Stimulated activated CD4-positive, alpha-beta T cell treated with anti-CD3 and anti-CD28 coated beads, Interleukin-15, amount 100 ng/mL, for 48 hours (primary cell): ENCODE measurements at regions not wholly inside any gene's neighbourhood (a gene's known extent, or its start where the extent isn't known, plus 50 kb on each side); places are given as distances from the start of the nearest gene placed in this dataset.
"Not testable (repeated sequence)": the region's sequence is repeated elsewhere in the genome, so short reads cannot be mapped to it uniquely, and the experiment has no call there.

Experiments
- DNase-seq, 2 donors: peaks; one replicate each; pipeline ENCODE4 v3.0.0-alpha.2; 2020; ENCODE audit warnings: low read depth in 2 of 2

DNA sequence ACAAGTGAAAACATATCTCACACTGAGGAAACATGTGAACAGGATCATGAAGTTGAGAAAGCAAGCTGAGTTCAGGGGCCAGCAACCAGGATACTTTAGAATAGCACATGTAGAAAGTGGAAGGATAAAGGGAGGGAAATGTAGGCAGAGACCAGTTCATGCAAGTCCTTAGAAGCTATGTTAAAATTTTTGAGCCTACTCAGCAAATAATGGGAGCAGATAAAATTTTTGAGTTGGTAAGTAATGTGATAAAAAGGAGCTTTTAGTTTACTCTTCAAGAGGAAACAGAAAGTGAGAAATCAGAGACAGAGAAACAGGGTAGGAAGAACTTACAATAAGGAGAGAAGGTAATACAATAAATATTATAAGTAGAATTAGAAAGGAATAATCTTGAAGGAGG is 105.6 kb upstream of the ZBTB20 start:
- DNase-seq = no peak

DNA sequence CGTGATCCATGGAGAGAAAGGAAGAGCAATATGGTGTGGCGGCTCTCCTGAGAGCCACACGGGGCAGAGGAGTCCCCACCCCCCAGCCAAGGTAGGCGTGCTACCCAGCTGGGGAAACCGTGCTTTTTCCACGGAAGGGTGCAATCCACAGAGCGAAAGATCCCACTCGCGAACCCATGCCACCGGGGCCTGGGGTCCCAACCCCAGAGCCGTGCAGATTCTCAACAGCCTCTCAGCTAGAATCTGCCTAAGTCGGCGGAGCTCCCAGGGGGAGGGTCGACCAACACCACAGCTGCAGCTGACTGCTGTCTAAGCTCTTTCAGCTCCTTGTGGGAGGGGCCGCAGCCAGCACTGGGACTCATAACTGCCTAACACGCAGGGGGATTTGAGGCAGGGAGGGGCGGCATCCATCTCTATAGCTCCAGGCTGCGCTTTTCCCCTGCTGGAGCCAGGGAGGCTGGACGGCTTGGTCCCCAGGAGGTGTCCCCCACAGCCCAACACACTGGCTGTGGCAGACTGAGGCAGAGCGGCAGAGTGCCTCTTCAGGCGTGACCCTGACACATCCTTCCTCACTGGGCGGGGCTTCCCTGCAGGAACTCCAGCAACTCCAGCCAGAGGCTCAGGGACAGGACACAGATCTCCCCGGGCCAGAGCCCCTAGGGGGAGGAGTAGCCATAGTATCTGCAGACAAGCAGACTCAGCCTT is 107.6 kb upstream of the ZBTB20 start:
- no peak for DNase-seq

DNA sequence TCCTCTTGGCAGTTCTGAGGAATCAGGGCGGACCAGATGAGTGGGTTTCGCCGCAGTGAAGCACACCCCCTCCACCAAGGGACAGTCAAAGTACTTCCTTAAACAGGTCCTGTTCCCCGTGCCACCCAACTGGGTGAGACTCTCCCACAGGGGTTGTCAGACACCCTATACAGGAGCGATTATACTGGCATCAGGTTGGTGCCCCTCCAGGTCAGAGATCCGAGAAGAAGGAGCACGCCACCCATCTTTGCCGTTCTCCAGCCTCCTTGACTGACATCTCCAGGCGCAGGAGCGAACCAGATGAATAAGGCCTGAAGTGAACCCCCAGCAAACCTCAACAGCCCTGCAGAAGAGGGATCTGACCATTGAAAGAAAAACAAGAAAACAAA is 108.1 kb upstream of the ZBTB20 start:
- DNase-seq = no peak

- DNase-seq = no peak
Observed at GRCh38 chr3:115270849-115271248, 123.8 kb upstream of the ZBTB20 start.

DNA sequence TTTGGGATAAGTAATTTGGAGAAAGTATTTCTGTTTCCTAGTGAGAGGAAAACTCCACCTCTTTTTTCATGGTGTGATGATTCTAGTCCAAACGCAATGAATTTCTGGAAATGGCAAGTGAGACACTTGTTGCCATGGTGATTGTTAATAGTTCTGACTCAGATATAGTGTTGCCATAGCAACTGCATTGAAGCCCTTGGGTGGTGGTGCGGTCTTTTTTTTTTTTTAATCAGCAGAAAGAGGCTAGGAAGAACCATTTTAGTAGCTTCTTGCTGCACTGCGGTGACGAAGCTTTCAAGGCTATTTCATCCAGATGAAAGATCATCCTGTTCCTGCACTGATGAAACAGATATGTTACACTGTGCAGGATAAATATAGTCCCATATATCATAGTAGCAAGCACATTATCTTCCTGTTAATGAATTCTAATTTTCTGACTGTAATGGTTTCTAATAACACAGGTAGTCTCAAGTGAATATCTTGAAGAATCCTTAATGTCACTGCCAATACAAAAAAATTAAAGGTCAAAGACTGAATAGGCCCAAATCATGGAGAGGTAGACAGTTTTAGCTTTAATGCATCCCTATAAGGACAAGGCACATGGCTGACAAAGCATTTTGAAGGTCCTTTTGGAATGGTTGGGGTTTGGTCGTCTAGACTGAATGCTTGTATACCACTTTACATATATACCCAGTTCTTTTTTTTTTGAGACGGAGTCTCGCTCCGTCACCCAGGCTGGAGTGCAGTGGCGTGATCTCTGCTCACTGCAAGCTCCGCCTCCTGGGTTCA is 125.1 kb upstream of the ZBTB20 start:
- no peak for DNase-seq

DNA sequence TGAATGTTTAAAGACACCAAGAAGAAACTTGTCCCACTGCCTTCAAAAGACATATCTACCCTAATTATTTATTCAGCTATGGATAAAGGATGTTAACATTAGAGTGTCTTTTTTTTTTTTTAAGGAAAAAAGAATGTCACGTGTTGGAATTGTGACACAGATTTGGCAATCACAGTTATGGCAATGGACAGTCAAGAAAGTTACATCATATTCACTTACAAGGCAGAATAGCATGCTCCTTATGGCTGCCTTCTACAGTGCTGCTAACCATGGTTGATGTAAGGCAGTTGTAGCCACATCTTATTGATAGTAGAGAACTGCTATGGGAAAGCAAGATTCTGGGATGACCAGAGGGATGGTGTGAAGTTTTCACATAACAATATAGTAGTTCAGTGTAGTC is 128.8 kb upstream of the ZBTB20 start:
- no peak for DNase-seq

- no peak for DNase-seq
Observed at GRCh38 chr3:115279939-115280338, 132.9 kb upstream of the ZBTB20 start.

- no peak for DNase-seq
Observed at GRCh38 chr3:115280506-115280905, 133.4 kb upstream of the ZBTB20 start.

DNA sequence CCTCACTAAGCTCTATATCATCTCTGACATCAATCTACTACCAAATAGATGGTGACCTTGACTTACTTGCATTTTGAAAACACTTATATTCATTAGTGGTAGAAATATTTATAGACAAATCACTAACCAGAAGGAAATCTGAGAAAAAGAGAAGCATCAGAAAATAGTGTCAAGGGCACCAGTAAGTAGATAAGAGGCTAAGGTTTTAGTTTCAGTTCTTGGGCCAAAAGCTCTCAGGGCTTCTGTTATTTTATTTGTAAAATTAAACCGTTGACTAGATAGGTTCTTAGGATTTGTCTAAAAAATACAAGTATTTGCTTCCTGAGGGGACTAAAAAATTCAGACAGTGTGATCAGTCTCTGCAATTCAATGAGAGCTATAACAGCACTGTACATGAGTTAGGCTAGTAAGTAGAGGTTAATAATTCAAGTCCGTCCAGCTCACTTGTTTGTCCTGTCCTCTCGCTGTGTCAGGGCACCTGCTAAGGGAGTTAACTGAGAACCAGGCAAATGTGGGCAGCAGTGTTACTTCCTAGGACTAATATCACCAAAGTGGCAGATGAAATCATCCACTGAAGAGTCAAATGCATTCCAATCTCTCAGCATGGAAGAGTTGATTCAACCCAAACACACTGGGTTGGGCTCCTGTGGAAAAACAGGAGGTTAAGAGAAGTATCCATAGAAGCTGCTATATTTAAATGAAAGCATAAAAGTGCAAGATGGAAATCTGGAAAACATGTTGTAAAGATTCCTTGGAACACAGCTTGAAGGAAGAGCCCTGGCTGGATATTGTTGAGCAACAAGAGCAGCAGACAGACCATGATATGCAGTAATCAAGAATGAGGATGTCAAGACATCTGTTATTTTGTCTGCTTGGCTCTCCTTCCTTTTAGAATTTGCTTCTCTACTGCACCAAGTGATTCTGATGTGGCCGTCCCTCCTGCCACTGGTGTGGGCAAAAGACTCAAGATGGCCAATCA is 134.9 kb upstream of the ZBTB20 start:
- no peak for DNase-seq

GRCh38 chr3:115284980-115285379 is 137.9 kb upstream of the ZBTB20 start:
- DNase-seq = no peak

DNA sequence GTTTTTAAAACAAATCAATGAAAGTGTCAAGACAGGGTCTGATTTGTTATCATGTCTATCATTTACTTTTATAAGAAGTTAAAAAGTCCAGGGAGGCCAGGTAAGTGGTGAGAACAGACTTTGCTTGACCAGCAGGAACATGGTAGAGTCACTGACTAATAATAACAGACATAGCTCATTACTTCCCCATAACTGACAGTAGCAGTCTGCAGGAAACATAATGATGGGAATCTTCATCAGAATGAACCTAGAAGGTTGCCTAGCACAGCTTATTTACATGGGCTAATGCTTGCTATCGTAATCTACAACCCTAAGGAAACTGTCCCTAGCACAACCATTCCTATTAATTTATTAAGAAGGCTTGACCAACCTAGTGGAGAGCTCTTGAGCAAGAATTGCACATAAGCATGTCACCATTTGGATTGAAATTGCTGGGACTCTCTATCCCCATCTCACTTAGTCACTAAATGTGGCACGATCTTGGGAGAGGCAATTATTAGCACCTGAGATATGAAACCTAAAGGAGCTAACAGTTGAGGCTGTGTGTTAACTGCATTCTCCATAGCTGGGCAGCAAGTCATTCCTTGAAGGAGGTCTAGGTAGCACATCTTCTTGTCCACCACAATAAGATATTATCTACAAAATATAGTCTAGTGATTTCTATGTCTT is 139.6 kb upstream of the ZBTB20 start:
- DNase-seq = no peak

DNA sequence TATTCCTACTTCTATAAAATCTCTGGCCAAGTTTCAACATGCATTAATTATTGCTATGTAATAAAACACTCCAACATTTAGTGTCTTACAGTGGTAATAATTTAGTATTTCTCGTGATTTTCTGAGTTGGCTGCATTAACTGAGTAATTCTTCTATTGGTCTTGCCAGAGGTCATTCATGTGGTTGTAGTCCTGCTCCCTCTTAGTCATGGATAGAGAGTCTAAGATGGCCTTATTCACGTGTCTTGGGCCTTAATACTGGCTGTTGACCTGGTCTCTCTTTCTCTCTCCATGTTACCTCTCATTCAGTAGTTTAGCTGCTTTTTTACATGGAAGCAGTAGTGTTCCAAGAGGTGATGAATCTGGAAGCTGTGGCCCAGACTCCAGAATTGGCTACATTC is 140.1 kb upstream of the ZBTB20 start:
- DNase-seq = no peak

GRCh38 chr3:115292131-115292530 is 145.0 kb upstream of the ZBTB20 start:
- no peak for DNase-seq

DNA sequence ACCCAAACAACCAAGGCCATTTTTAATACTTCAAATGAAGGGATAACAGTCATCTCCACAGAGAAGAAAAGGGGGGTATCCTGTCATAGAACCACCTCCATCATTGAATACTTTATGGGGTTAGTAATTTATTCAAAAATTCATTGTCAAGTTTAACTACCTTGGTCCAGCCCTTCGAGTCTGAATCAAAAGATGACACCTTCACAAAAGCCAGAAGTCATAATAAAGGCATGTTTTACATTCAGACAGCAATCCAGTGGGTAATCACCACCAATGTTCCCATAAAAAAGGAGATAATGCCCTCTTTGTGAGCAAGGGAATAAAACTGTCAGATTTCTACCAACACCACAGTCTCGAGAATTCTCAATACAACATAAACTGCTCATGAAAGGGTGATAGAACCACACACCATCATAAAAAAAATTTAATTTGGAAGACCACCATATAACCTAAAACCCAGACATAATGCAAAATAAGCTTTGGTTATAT is 145.6 kb upstream of the ZBTB20 start:
- no peak for DNase-seq

DNA sequence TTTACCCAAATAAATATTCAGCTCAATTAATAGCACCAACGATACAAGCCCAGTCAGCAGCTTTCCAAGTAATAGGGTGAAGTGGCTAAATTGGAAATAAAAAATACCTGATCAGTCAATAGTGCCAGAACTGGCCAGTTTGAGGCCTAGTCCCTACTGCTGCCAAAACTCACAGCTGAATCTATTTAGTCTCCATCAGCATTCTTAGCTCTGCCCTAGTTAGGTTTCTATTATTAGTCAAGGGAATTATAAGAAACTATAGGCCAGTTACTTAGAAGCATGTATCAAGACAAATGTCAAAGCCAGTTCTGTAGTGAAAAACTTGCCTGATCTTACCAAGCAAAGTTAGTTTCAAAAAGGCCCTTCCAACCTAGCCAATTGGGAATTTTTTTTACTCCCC is 146.2 kb upstream of the ZBTB20 start:
- DNase-seq = no peak

DNA sequence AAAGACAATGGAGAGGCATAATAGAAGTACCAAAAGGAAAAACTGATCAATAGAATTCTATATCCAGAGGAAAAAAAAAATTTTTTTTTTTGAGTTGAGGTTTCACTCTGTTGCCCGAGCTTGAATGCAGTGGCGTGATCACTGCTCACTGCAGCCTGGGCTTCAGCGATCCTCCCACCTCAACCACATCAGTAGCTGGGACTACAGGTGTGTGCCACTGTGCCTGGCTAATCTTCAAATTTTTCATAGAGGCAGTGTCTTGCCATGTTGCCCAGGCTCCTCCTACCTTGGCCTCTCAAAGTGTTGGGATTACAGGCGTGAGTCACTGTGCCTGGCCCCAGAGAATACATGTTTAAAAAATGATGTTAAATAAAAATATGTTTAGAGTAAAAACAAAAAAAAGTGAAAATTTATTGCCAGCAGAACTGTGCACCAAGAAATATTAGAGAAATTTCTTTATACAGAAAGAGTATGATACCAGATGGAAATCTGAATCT is 154.3 kb upstream of the ZBTB20 start:
- DNase-seq = no peak

DNA sequence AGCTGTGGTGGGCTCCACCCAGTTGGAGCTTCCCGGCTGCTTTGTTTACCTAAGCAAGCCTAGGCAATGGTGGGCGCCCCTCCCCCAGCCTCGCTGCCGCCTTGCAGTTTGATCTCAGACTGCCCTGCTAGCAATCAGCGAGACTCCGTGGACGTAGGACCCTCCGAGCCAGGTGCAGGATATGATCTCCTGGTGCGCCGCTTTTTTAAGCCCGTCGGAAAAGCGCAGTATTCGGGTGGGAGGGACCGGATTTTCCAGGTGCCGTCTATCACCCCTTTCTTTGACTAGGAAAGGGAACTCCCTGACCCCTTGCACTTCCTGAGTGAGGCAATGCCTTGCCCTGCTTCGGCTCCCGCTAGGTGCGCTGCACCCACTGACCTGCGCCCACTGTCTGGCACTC is 170.9 kb upstream of the ZBTB20 start:
- not testable (repeated sequence) for DNase-seq

DNA sequence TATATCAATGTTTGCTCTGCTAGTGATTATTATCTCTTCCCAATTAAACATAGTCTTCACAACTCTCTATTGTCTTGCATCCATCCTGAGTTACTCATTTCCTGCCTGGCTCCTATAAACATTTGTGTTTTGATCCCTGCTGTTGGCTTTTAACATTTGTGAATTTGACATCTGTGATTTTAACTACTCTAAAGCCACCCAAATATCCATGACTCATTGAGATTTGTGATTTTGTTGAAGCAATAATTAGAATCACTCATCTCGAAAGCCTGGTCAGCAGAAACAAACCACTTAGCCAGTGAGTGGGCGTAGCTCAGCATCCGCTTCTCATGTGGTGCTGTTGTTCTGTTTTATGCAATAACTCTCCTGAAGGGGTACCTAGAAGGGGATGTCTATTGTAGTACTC is 174.3 kb upstream of the ZBTB20 start:
- no peak for DNase-seq

- no peak for DNase-seq
Observed at GRCh38 chr3:115322901-115323300, 175.8 kb upstream of the ZBTB20 start.

GRCh38 chr3:115323380-115323779 is 176.3 kb upstream of the ZBTB20 start:
- DNase-seq = no peak

DNA sequence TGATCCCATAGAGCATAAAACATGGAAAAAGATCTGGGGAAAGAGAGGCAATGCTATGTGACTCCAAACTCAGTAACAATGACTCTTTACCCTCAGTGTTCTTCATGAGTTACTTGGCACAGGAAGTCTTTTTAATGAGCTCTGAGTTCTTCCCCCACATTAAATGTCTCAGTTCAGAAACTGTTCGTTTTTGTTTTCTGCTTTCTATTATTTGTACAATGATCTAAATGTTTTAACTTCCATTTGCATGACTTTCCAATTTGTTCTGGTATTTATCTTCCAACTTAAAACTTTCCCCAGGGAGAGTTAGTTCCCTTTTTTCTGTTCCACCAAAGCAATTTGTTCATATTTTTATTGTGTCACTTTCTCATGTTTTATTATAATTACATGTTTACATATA is 177.0 kb upstream of the ZBTB20 start:
- no peak for DNase-seq
